ENCODE measurements at regions not wholly inside any gene's neighbourhood (a gene's known extent, or its start where the extent isn't known, plus 50 kb on each side); places are given as distances from the start of the nearest gene placed in this dataset.

GRCh38 chr3:187957582-187957981 is 196.4 kb upstream of the LPP start:
- TF ChIP-seq CTCF (IDR thresholded peaks at IDR 0.05 in 4 of 5, conservative IDR thresholded peaks at IDR 0.05 in 1 of 5) (no peak), POLR2A (IDR thresholded peaks at IDR 0.05) (no peak)

Data from gastrocnemius medialis (tissue), 4 donors.